ENCODE measurements at regions not wholly inside any gene's neighbourhood (a gene's known extent, or its start where the extent isn't known, plus 50 kb on each side); places are given as distances from the start of the nearest gene placed in this dataset.

GRCh38 chr18:64405161-64405560 is 256.3 kb upstream of the LINC00305 start:
- no peak for DNase-seq (ENCODE audit: low read depth, low spot score)
- Histone ChIP-seq H2AFZ (ENCODE audit: control insufficient read depth, low read length) (no peak overlapping the region), H3K27me3 (ENCODE audit: control insufficient read depth, extremely low read depth, insufficient read depth, low read length) (no peaks in the 10 kb centered on the region), H3K36me3 (ENCODE audit: control insufficient read depth in 2 of 2, extremely low read depth in 1 of 2, insufficient read depth in 2 of 2, low read length in 2 of 2) (no peaks in the 10 kb centered on the region), H3K4me3 (ENCODE audit: control insufficient read depth in 2 of 3, extremely low read depth in 1 of 3, insufficient read depth in 2 of 3, low read depth in 1 of 3, low read length in 3 of 3) (no peak overlapping the region), H3K79me2 (ENCODE audit: control insufficient read depth, insufficient read depth, low read length) (no peaks in the 10 kb centered on the region), H4K20me1 (ENCODE audit: control insufficient read depth, extremely low read depth, insufficient read depth, low read length) (no peaks in the 10 kb centered on the region), H3K9me1 (ENCODE audit: control insufficient read depth, extremely low read depth, insufficient read depth, low read length) (no peaks in the 10 kb centered on the region), H3K4me1 (ENCODE audit: control insufficient read depth, extremely low read depth, insufficient read depth, low read length) (no peaks in the 10 kb centered on the region), H3K9me3 (ENCODE audit: control insufficient read depth, low read depth, low read length) (no peaks in the 10 kb centered on the region), H3K9ac (ENCODE audit: control insufficient read depth, extremely low read depth, insufficient read depth, low read length) (no peak overlapping the region), H3K4me2 (ENCODE audit: control insufficient read depth, extremely low read depth, insufficient read depth, low read depth, low read length) (no peak overlapping the region), H3K27ac (ENCODE audit: control insufficient read depth, insufficient read depth, low read length) (no peak overlapping the region)
- dilution Hi-C loops (cut with MboI; ENCODE audit: extremely low pct_ligation_motif_present, low sequenced_read_pairs), result no loop called here
- no peak for TF ChIP-seq EZH2 (IDR thresholded peaks at IDR 0.05; ENCODE audit: low read length)
- no peak for FAIRE-seq

- Histone ChIP-seq H3K4me1 (ENCODE audit: control insufficient read depth, extremely low read depth, insufficient read depth, low read length) (no peaks in the 10 kb centered on the region), H3K4me2 (ENCODE audit: control insufficient read depth, extremely low read depth, insufficient read depth, low read depth, low read length) (no peak overlapping the region), H3K27ac (ENCODE audit: control insufficient read depth, insufficient read depth, low read length) (no peak overlapping the region), H3K9ac (ENCODE audit: control insufficient read depth, extremely low read depth, insufficient read depth, low read length) (no peak overlapping the region), H3K9me1 (ENCODE audit: control insufficient read depth, extremely low read depth, insufficient read depth, low read length) (no peaks in the 10 kb centered on the region), H3K9me3 (ENCODE audit: control insufficient read depth, low read depth, low read length) (no peaks in the 10 kb centered on the region), H3K36me3 (ENCODE audit: control insufficient read depth in 2 of 2, extremely low read depth in 1 of 2, insufficient read depth in 2 of 2, low read length in 2 of 2) (no peaks in the 10 kb centered on the region), H3K27me3 (ENCODE audit: control insufficient read depth, extremely low read depth, insufficient read depth, low read length) (no peaks in the 10 kb centered on the region), H3K79me2 (ENCODE audit: control insufficient read depth, insufficient read depth, low read length) (no peaks in the 10 kb centered on the region), H2AFZ (ENCODE audit: control insufficient read depth, low read length) (no peak overlapping the region), H3K4me3 (ENCODE audit: control insufficient read depth in 2 of 3, extremely low read depth in 1 of 3, insufficient read depth in 2 of 3, low read depth in 1 of 3, low read length in 3 of 3) (no peak overlapping the region), H4K20me1 (ENCODE audit: control insufficient read depth, extremely low read depth, insufficient read depth, low read length) (no peaks in the 10 kb centered on the region)
- DNase-seq (ENCODE audit: low read depth, low spot score) (no peak), FAIRE-seq (no peak)
- dilution Hi-C loops (cut with MboI; ENCODE audit: extremely low pct_ligation_motif_present, low sequenced_read_pairs), result no loop called here
- no peak for TF ChIP-seq EZH2 (IDR thresholded peaks at IDR 0.05; ENCODE audit: low read length)
- TF ChIP-seq CTCF (optimal IDR thresholded peaks at IDR 0.05 in 1 of 3, IDR thresholded peaks at IDR 0.05 in 1 of 3, conservative IDR thresholded peaks at IDR 0.05 in 1 of 3; ENCODE audit: extremely low read depth in 1 of 3, insufficient read depth in 2 of 3, low read length in 3 of 3), result no peak
Observed at GRCh38 chr18:64403784-64404503, 255.1 kb upstream of the LINC00305 start.

- Histone ChIP-seq H3K4me1 (ENCODE audit: control insufficient read depth, extremely low read depth, insufficient read depth, low read length) (no peaks in the 10 kb centered on the region), H3K27ac (ENCODE audit: control insufficient read depth, insufficient read depth, low read length) (no peak overlapping the region), H3K36me3 (ENCODE audit: control insufficient read depth in 2 of 2, extremely low read depth in 1 of 2, insufficient read depth in 2 of 2, low read length in 2 of 2) (no peaks in the 10 kb centered on the region), H3K9me1 (ENCODE audit: control insufficient read depth, extremely low read depth, insufficient read depth, low read length) (no peaks in the 10 kb centered on the region), H2AFZ (ENCODE audit: control insufficient read depth, low read length) (no peak overlapping the region), H4K20me1 (ENCODE audit: control insufficient read depth, extremely low read depth, insufficient read depth, low read length) (no peaks in the 10 kb centered on the region), H3K27me3 (ENCODE audit: control insufficient read depth, extremely low read depth, insufficient read depth, low read length) (no peaks in the 10 kb centered on the region), H3K79me2 (ENCODE audit: control insufficient read depth, insufficient read depth, low read length) (no peaks in the 10 kb centered on the region), H3K4me2 (ENCODE audit: control insufficient read depth, extremely low read depth, insufficient read depth, low read depth, low read length) (no peak overlapping the region), H3K4me3 (ENCODE audit: control insufficient read depth in 2 of 3, extremely low read depth in 1 of 3, insufficient read depth in 2 of 3, low read depth in 1 of 3, low read length in 3 of 3) (no peak overlapping the region), H3K9ac (ENCODE audit: control insufficient read depth, extremely low read depth, insufficient read depth, low read length) (no peak overlapping the region), H3K9me3 (ENCODE audit: control insufficient read depth, low read depth, low read length) (no peaks in the 10 kb centered on the region)
- dilution Hi-C loops (cut with MboI; ENCODE audit: extremely low pct_ligation_motif_present, low sequenced_read_pairs), result no loop called here
- TF ChIP-seq CTCF (optimal IDR thresholded peaks at IDR 0.05 in 1 of 3, IDR thresholded peaks at IDR 0.05 in 1 of 3, conservative IDR thresholded peaks at IDR 0.05 in 1 of 3; ENCODE audit: extremely low read depth in 1 of 3, insufficient read depth in 2 of 3, low read length in 3 of 3), result no peak
- TF ChIP-seq EZH2 (IDR thresholded peaks at IDR 0.05; ENCODE audit: low read length), result no peak
- FAIRE-seq (no peak), DNase-seq (ENCODE audit: low read depth, low spot score) (no peak)
Observed at GRCh38 chr18:64402636-64403035, 253.7 kb upstream of the LINC00305 start.

All from keratinocyte (primary cell).